ENCODE measurements at regions not wholly inside any gene's neighbourhood (a gene's known extent, or its start where the extent isn't known, plus 50 kb on each side); places are given as distances from the start of the nearest gene placed in this dataset.

DNA sequence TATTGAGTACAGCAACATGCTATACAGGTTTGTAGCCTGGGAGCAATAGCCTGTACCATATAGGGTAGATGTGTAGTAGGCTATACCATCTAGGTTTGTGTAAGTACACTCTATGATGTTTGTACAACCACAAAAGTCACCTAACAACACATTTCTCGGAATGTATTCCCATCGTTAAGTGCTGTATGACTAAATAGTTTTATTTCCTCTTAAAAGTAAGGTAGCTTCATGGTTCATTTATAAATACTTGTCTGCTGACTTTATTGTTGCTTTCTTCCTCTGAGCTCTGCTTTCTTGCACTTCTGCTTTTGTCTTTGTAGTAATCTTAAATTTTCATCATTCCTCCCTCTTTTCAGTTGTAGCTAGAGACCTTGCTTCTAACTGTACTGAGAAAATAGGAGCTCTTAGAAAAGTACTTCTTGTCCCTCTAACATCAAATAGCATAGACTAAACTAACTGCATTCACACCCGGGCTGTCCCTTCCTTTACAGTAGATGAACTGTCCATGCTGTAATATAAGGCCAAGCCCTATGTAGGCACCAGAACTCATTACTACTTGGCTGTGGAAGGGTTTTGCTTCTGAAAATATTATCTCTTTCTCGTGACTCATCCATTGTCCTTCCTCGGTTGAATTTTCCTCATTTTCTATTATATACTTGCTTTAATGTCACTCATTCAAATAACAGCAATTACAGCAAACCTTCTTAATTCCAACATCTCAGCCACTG, 55.4 kb upstream of the FAM3C start:
- TF ChIP-seq, protein P1, sequence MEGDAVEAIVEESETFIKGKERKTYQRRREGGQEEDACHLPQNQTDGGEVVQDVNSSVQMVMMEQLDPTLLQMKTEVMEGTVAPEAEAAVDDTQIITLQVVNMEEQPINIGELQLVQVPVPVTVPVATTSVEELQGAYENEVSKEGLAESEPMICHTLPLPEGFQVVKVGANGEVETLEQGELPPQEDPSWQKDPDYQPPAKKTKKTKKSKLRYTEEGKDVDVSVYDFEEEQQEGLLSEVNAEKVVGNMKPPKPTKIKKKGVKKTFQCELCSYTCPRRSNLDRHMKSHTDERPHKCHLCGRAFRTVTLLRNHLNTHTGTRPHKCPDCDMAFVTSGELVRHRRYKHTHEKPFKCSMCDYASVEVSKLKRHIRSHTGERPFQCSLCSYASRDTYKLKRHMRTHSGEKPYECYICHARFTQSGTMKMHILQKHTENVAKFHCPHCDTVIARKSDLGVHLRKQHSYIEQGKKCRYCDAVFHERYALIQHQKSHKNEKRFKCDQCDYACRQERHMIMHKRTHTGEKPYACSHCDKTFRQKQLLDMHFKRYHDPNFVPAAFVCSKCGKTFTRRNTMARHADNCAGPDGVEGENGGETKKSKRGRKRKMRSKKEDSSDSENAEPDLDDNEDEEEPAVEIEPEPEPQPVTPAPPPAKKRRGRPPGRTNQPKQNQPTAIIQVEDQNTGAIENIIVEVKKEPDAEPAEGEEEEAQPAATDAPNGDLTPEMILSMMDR (conservative IDR thresholded peaks at IDR 0.05; ENCODE audit: low read depth, low read length), result no peak
- no peak for TF ChIP-seq EZH2 (IDR thresholded peaks at IDR 0.05; ENCODE audit: borderline replicate concordance, low read depth, low read length, poor library complexity, severe bottlenecking)
- Histone ChIP-seq H3K27me3 (replicated peaks; ENCODE audit: insufficient read depth, low read depth, low read length, poor library complexity) (no peaks in the 10 kb centered on the region), H3K9me3 (ENCODE audit: low read depth, low read length, poor library complexity, severe bottlenecking) (no peaks in the 10 kb centered on the region), H3K4me1 (ENCODE audit: insufficient read depth, low read length, poor library complexity, severe bottlenecking) (peaks cover 39% of the 10 kb centered on the region), H3K27ac (ENCODE audit: low read depth, low read length, poor library complexity, severe bottlenecking) (no peak overlapping the region), H3K4me3 (ENCODE audit: low read depth, low read length, poor library complexity, severe bottlenecking) (no peak overlapping the region), H3K36me3 (ENCODE audit: insufficient read depth, low read length, poor library complexity, severe bottlenecking) (no peaks in the 10 kb centered on the region)
- DNase-seq (ENCODE audit: low spot score), result no peak
- ChIA-PET POLR2A (ENCODE audit: low non-redundant PET) (no interaction called here), CTCF (no interaction called here)
- BruUV-seq (replicated peaks), result no TSS peak
- intact Hi-C loops (cut with micrococcal nuclease; ENCODE audit: unreplicated experiment), result no loop called here

DNA sequence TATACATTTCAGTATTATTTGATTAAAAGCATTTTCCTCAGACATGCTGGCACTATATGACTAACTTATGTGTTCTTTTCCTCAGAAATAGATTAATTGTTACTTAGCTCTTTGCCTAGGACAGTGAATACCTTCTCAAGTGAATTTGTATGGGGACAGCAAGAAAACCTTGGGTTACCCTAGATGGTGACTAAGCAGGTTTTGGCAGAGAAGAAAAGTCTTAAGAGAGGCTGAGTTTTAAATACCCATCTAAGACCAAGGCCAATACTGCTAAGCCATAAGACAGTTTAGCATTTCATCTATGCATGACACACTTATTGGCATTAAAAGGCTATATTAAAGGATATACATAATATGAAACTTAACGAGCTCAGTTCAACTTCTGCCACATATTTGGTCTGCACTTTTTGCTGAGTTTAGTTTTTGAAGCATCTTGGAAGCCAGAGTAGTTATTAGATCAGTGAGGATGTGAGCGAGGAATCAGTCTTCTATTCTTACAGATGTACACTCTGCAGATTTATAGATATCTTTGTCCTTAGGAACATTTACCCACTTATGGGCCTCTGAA, 54.6 kb upstream of the FAM3C start:
- Histone ChIP-seq H3K36me3 (ENCODE audit: insufficient read depth, low read length, poor library complexity, severe bottlenecking) (no peaks in the 10 kb centered on the region), H3K4me1 (ENCODE audit: insufficient read depth, low read length, poor library complexity, severe bottlenecking) (peaks cover 44% of the 10 kb centered on the region), H3K27me3 (replicated peaks; ENCODE audit: insufficient read depth, low read depth, low read length, poor library complexity) (no peaks in the 10 kb centered on the region), H3K27ac (ENCODE audit: low read depth, low read length, poor library complexity, severe bottlenecking) (no peak overlapping the region), H3K9me3 (ENCODE audit: low read depth, low read length, poor library complexity, severe bottlenecking) (no peaks in the 10 kb centered on the region), H3K4me3 (ENCODE audit: low read depth, low read length, poor library complexity, severe bottlenecking) (no peak overlapping the region)
- intact Hi-C loops (cut with micrococcal nuclease; ENCODE audit: unreplicated experiment), result no loop called here
- DNase-seq (ENCODE audit: low spot score), result no peak
- no TSS peak for BruUV-seq (replicated peaks)
- TF ChIP-seq, protein P1 (conservative IDR thresholded peaks at IDR 0.05; ENCODE audit: low read depth, low read length), result no peak
- TF ChIP-seq EZH2 (IDR thresholded peaks at IDR 0.05; ENCODE audit: borderline replicate concordance, low read depth, low read length, poor library complexity, severe bottlenecking), result no peak
- ChIA-PET POLR2A (ENCODE audit: low non-redundant PET) (no interaction called here), CTCF (no interaction called here)

DNA sequence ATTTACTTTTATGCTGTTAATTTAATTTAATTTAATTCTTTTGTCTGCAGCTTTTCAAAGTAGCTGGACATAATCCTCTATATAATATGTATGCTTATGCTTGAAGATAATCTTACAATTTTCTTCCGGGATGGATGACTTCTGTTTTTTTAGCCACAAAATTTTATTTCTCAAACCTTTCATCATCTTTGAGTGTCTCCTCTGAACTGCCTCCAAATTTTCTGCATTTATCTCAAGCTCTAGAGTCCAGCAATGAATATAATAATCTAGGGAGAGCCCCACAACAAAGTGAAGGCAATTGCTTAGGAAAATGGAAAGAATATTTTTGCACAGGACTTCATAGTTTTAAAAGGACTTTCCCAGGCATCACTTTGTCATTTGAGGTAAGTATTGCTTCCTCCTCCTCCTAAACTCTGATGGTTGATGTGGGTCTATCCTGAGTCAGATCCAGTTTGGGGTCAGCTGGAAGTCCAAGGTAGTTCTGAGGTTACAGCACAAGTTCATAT, 53.7 kb upstream of the FAM3C start:
- H3K4me1 ChIP-seq (ENCODE audit: insufficient read depth, low read length, poor library complexity, severe bottlenecking), result peaks cover 44% of the 10 kb centered on the region
- CTCF ChIA-PET, result no interaction called here
- no peaks in the 10 kb centered on the region for H3K9me3 ChIP-seq (ENCODE audit: low read depth, low read length, poor library complexity, severe bottlenecking)
- POLR2A ChIA-PET (ENCODE audit: low non-redundant PET), result no interaction called here
- intact Hi-C loops (cut with micrococcal nuclease; ENCODE audit: unreplicated experiment), result loop anchor here (5.0 kb wide), 1 partner anchor 93 kb away; no protein-coding TSS in a partner anchor
- no peaks in the 10 kb centered on the region for H3K27me3 ChIP-seq (replicated peaks; ENCODE audit: insufficient read depth, low read depth, low read length, poor library complexity)
- DNase-seq (ENCODE audit: low spot score), result no peak
- TF ChIP-seq EZH2 (IDR thresholded peaks at IDR 0.05; ENCODE audit: borderline replicate concordance, low read depth, low read length, poor library complexity, severe bottlenecking), result no peak
- TF ChIP-seq, protein P1 (conservative IDR thresholded peaks at IDR 0.05; ENCODE audit: low read depth, low read length), result no peak
- no peaks in the 10 kb centered on the region for H3K36me3 ChIP-seq (ENCODE audit: insufficient read depth, low read length, poor library complexity, severe bottlenecking)
- peak overlapping the region; percentile 18 for H3K27ac ChIP-seq (ENCODE audit: low read depth, low read length, poor library complexity, severe bottlenecking)
- H3K4me3 ChIP-seq (ENCODE audit: low read depth, low read length, poor library complexity, severe bottlenecking), result no peak overlapping the region
- no TSS peak for BruUV-seq (replicated peaks)

Data from A673 (cell line).